Omental fat pad (tissue), 3 donors: ENCODE measurements at regions not wholly inside any gene's neighbourhood (a gene's known extent, or its start where the extent isn't known, plus 50 kb on each side); places are given as distances from the start of the nearest gene placed in this dataset.
"Not testable (repeated sequence)": the region's sequence is repeated elsewhere in the genome, so short reads cannot be mapped to it uniquely, and the experiment has no call there.

Source experiments
- ATAC-seq: fragments of 150-250 bp; one replicate; pipeline ENCODE4 v1.9.1; 2016; ENCODE audit warnings: mild to moderate bottlenecking, moderate library complexity; ENCODE audit not compliant: low FRiP score
- DNase-seq: peaks from one replicate; pipeline ENCODE4 v3.0.0-alpha.2; 2019; ENCODE audit warnings: low spot score
- CTCF ChIP-seq, 3 donors: fragments of 450-650 bp; IDR thresholded peaks; one replicate each; pipeline ENCODE4 v1.5.1; 2016 to 2017; ENCODE audit warnings: antibody characterized with exemption in 3 of 3, mild to moderate bottlenecking in 3 of 3, moderate library complexity in 2 of 3

- ATAC-seq: no peak
- TF ChIP-seq CTCF (IDR thresholded peaks at IDR 0.05): no peak
- DNase-seq: no peak
These were observed 600.5 kb downstream of the KCNT2 start for GRCh38 chr1:196007763-196008162.

- ATAC-seq (no peak), DNase-seq (no peak)
- no peak for TF ChIP-seq CTCF (IDR thresholded peaks at IDR 0.05)
These were observed 602.8 kb downstream of the KCNT2 start for GRCh38 chr1:196005426-196005825.

GRCh38 chr1:196004388-196004787 lies 603.9 kb downstream of the KCNT2 start:
- ATAC-seq, DNase-seq: not testable (repeated sequence)

GRCh38 chr1:196002906-196003305 lies 605.3 kb downstream of the KCNT2 start:
- no peak for TF ChIP-seq CTCF (IDR thresholded peaks at IDR 0.05)
- DNase-seq (no peak), ATAC-seq (no peak)

GRCh38 chr1:196002296-196002695 lies 605.9 kb downstream of the KCNT2 start:
- not testable (repeated sequence) for ATAC-seq, DNase-seq

- no peak for ATAC-seq
- no peak for TF ChIP-seq CTCF (IDR thresholded peaks at IDR 0.05)
- DNase-seq: no peak
These were observed 607.1 kb downstream of the KCNT2 start for GRCh38 chr1:196001188-196001587.

- no peak for ATAC-seq
- TF ChIP-seq CTCF (IDR thresholded peaks at IDR 0.05): no peak
- no peak for DNase-seq
These were observed 609.2 kb downstream of the KCNT2 start for GRCh38 chr1:195999022-195999421.

GRCh38 chr1:195981448-195982139 lies 626.6 kb downstream of the KCNT2 start:
- ATAC-seq: no peak
- TF ChIP-seq CTCF (IDR thresholded peaks at IDR 0.05): no peak
- no peak for DNase-seq
